ENCODE measurements at regions not wholly inside any gene's neighbourhood (a gene's known extent, or its start where the extent isn't known, plus 50 kb on each side); places are given as distances from the start of the nearest gene placed in this dataset.

- TF ChIP-seq CTCF (IDR thresholded peaks at IDR 0.05) = no peak
- TF ChIP-seq POLR2A (IDR thresholded peaks at IDR 0.05) = no peak
Observed at GRCh38 chr18:40559556-40559955, 1395.5 kb upstream of the PIK3C3 start.

Measured in Peyer's patch (tissue), 4 donors.